HG02642 (cell line): ENCODE measurements at regions not wholly inside any gene's neighbourhood (a gene's known extent, or its start where the extent isn't known, plus 50 kb on each side); places are given as distances from the start of the nearest gene placed in this dataset.

Source experiments
- ATAC-seq: cut with Tn5 transposase; IDR thresholded peaks from one replicate; pipeline ENCODE4 v1.9.1; 2021; ENCODE audit warnings: mild to moderate bottlenecking; ENCODE audit not compliant: unreplicated experiment, poor library complexity

DNA sequence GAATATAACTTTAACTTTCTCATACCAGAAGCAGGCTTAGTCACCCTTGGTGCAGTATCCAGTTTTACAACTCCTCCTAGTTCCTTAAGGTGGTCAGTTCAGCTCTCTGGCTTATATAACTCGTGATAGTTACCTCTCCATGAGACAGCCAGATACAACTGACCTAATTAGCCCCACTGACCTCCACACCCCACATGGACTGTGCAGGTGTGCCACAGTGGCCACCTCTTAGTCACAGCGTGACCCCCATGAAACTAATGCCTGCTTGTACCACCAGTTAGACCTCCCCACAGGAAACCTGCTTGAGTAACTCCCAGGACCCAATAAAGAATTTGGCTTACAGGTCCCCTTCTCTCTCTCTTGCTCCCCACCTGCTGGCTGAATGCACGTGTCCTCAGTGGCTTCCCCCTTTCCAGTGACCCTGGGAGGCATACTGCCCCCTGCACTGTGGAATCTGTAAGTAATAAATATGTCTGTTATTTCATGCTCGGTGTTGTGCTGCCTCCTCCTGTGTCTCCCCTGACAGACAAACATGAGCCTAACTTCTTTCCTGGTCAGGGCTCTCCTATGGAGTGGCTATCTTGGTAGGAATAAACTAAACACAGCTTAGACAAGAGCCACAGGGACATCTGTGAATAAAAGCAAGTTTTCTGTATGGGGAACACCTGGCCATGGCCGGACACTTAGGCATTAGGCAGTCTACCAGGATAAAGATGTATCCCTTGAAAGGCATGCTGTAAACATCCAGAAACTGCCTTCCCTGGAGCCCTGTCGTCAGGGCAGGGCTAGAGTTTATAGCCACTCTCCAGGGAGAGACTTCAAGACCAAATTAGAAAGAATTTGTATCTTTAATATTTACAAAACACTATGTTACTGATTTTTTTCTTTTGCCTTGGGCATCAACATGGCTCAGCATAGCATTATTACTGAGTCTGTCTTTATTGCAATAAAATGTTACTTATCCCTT lies 209.7 kb upstream of the BOD1L1 start:
- ATAC-seq = no peak

DNA sequence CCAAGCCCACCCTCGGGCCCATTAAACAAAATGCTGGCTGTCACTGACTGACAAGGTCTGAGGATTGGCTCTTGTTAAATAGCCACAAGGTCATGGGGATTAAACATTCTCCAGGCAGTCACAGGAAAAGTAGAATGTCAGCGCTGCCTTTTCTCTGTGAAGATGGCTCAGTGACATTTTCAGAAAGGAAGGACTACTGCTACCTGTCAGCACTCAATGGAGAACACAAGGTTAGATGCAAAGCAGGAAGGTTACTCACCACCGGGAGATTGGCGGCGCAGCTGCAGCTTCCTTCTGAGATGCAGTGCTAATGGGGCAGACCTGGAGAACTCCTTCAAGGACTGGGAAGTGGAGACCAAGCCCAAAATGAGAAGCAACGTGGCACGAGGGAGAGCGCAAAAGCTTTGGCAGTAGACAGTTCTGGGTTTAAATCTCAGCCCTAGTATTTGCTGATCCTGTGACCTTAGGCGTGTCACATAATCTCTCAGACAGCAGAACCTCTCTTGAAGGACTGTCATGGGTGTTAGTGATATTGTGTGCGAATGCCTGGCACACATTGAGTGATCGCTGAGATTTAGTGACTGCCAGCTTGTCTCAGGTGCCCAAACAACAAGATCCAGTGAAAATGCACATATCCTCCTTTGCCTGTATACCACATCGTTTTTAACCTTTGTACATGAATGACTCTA lies 213.1 kb upstream of the BOD1L1 start:
- ATAC-seq = no peak

DNA sequence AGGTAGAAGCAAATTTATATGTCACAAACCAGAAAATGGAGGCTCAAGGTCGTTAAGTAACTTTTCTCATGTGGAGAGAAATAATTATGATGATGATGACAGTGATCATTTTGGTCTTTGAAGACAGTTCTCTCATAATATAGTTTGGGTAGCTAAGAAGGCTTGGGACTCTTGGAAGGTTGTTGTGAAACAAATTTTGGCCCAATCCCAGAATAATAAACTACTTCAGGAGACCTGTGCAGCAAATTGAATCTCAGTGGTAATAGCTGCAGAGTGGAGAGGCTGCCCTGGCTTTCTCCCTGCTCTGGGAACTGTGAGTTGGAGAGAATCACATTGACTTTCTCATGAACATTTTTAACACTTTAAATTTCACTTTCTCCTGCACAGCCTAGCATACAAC lies 217.2 kb upstream of the BOD1L1 start:
- ATAC-seq = no peak

DNA sequence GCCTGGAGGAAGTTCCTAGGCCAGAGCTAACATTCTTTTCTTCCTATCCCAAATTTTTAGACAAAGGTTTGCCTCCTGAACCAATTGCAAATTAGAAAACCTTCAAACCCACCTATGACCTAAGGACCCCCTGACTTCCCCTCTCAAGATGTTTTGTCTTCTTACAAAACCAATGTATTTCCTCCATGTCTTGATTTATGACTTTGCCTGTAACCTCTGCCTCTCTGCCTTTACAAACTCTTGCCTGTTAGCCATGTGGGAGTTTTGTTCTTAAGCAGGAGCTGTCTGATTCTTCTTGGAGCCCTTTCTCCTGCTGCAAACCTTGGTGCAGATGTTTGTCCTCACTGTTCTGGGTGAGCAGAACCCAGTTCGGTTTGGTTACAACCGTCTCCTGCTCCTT lies 222.3 kb upstream of the BOD1L1 start:
- no peak for ATAC-seq

DNA sequence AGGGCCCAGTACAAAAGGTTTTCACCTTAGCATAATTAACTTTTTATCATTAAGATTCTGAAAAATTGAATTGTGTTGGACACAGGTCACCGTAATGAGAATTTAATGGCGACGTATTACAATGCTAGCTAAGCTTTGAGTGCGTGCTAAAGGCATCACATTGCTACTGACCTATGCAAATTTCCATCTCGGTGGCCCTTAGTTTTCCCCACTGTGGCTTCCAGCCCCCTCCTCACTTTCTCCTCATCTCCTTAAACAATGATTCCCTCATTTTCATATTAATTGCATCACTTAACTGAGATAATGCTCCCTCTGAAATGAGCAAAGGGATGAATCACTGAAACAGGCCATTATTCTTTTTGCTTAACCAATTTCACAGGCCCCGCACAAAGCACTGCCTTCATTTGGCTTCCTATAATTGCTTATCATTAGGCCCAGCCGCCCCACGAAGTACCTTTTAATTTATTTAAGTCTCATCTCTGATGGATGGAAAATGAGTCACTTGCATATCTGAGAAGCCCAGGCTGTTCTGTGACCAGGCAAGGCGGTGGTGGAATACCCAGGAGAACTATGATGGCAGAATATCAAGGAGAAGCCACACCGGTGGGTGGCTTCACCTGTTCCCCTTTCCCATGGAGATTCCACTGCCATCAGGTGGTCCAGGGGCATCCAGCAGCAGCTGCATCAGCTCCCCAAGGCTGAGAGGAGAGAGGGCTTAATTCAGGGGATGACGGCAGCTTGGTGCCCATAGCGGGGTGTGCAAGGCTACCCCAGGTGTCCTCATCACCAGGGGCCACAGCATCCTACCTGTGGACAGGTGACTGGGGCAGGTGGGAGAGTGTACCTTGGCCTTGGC lies 223.8 kb upstream of the BOD1L1 start:
- no peak for ATAC-seq

DNA sequence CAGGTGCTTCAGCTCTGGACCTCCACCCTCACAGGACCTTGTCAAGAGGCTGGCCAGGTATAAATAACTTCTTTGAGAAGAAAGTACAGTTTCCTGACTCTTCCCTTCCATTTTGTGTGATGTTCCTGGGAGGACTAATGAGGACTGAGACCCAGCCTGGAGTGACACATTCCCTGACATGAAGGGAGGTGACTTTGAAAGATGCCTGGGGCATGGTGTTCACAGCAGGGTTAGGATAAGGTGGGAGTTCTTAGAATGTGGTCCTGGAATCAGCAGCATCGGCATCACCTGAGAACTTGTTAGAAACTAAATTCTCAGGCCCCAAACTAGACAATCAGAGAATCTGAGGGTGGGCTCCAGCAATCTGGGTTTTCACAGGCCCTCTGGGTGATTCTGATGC lies 224.9 kb upstream of the BOD1L1 start:
- no peak for ATAC-seq

DNA sequence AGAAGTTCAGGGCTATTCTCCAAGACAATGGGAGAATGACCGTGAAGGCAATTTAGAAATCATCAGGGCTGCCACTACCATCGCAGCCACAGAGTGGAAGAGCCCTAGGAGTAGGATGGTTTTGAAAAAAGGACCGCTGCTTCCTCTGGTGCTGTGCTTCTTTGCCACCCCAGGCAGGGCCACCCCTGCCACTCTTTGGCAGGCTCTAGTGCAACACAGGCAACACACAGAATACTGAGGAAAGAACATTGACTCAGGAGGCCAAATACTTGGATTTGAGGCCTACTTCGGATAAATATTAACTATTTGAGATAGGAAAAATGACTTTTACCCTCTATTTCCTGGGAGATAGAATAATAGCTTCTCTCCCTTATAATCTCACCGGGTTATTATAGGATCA lies 228.9 kb upstream of the BOD1L1 start:
- no peak for ATAC-seq

DNA sequence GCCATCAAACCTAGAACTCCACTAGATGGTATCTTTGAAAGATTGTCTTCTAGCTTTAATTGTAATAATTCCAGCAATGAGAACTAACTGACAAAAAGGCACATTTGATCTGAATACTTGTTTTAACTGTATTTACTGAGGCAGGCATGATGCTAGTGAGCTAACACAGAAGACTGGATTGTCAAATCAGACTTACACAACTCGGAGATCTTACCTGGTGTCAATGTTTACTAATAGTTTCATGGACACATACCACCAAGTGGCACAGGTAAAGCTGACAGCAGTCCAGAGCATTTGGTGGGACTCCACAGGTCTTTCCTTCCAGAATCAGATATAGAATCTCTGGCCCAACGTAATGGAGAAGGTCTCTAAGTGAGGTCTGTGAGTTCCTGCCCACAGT lies 229.9 kb upstream of the BOD1L1 start:
- no peak for ATAC-seq

DNA sequence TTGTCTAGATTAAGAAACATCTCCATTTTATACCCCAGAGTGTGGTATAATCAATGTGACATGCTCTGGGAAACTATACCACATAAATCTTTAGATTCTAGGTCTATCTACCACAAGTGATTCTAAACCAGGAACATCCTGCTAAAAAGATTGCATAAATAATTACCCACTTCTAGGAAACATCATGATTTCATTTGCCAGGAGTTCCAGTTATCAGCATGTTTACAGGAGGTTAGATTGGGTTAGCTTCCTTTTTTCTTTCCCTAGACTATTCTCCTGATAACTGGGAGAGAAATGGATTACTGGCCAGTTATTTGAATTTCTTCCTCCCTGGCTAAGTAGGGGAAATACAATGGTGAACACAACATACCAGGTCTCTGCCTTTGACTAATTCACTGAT lies 230.3 kb upstream of the BOD1L1 start:
- ATAC-seq = no peak

DNA sequence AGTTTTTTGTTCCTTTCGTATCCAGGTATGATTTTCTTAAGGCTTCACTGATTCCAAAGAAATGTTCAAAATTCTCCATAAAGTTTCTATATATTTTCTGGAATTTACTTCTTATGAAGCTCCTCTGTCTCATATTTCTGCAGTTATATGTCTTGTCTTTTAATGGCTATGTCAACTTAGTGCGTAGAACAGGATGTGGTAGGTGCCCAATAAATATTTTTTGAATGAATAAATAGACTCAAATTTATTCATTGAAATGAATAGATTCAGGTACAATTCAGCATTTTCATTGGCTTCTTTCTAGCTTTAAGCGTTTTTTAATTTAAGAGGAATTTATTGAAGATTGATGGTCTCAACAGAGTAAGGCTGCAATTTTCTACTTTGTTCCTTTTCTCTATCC lies 231.9 kb upstream of the BOD1L1 start:
- ATAC-seq = no peak

DNA sequence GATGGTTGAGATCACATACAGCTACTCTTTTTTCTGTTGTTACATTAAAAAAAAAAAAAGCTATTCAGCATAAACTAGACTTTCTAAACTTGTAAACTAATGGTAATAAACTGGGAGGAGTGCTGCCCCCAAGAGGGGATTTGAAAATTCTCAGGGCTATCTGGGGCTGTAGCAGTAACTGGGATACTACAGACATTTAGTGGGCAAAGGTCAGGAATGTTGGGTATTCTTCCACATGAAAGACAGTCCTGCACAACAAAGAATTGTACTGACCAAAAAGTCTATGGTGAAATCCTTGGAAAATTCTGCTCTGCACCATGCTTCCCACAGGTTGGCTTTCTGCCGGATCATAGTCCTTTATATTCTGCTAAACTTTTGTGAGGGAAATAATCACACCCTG lies 232.6 kb upstream of the BOD1L1 start:
- ATAC-seq = no peak

DNA sequence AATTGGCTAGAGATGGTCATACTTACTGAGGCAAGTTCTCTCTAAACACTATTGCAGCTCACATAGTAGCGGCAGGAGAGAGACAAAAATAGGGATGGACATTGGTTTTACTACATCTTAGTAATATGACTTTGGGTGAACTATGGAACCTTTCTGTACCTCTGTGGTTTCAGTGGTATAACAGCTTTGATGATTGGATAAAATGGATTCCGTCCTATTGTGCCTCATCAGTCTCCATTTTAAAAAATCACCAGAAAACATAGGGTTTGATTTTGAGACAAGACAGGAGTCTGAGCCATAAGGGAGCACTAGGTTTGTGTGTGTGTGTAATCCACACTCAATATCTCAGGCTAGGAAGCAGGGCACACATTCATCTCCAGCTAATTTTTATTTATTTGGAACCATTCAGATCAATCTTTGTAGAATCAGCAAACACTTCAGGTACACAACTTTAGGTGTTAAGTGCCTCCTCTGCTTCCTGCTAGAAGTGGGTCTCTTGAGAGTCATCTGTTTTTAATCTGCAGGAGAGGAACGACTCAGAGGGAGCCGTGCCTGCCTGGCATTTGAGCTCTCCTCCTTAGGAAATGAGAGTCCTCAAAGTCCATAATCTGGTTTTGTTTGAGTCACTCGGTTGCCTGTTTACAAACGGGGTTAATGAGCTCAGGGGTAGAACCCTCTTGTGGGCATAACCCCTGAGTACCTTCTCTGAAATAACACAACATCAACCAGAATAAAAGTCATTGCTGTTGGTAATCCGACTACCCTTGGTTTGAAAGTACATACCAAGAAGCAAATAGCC lies 238.5 kb upstream of the BOD1L1 start:
- ATAC-seq = no peak

DNA sequence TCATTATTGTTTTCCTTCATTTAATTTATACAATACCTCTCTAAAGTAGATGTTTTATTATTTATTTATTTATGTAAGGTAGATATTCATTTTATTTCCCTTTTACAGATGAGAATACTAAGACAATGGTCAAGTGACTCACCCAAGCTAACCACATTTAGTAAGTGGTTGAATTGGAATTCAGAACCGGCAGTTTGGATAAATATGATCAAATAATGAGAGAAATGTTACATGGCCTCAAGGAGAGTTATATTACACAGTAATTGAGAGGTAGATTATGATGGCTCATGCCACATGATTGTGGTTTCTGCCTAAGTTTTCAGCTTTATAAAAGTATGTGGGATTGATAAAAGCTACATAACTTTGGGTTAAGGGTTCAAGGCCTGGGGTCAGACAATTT lies 239.4 kb upstream of the BOD1L1 start:
- ATAC-seq = no peak

DNA sequence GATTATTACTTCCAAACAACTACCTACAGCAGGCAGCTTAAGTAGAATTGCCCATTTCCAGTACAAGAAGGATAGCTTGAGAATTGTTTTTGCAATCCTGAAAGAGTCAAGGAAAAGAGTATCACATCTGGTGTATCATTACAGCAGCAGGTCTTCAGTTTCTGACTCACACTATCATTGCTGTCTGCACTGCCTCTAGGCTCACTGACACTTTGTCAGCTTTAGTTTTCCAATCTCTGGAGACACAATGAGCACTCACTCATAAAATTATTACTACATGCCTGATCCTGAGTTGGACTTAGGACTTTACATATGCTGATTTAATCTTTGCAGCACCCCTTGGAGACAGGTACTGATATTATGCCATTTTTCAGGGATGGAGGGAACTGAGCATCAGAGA lies 244.6 kb upstream of the BOD1L1 start:
- ATAC-seq = no peak

DNA sequence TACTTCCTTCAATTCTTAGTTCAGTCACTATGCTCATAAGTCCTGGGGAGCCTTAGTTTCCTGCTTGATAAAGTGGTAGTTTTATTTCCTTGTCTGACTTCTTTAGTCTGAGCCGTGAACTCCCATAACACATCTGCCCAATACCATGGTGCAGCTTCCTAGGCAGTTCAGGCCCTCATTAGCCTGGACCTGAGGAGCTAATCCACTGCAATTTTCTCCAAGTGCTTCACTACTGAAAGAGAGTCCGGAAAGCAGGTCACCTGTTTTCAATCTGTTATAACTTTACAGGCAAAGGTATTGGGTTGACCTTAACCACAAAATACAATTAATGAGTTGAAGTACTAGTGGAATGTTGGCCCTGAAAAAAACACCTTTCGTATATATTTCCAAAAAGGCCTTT lies 245.4 kb upstream of the BOD1L1 start:
- ATAC-seq = no peak

DNA sequence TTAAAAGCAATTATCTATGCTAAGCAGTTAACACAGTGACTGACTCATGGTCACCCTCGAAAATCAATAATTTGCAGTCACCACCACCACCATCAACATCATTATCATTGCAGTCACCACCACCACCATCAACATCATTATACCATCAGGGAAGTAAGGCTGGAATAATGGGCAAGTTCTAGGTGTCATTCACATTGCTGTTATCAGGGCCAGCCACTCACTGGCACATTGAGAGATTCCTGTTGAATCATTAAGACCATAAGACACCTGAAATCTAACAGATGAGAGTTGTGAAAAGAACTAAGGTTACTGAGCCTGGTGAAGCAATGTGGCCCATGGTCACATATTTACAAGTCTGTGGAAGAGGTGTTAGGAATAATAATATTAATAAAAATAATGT lies 247.7 kb upstream of the BOD1L1 start:
- ATAC-seq = no peak

DNA sequence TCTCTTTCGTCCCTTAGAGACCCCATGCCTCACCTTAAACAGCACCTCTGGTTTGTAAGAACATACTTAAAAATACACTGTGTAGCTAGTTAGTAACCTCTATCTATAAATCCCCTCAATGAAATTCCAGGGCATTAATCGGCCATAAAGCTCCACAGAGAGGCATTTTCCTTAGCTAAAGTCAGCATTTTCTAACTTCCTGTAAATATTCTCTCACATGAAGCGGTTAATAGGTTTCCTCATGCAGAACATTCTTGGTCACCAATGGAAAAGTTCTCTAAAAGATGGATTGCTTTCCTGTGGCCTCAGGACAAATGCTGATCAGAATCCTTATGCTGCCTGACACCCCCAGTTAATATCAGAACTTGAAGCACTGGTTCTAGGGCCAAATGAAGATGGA lies 248.6 kb upstream of the BOD1L1 start:
- no peak for ATAC-seq

DNA sequence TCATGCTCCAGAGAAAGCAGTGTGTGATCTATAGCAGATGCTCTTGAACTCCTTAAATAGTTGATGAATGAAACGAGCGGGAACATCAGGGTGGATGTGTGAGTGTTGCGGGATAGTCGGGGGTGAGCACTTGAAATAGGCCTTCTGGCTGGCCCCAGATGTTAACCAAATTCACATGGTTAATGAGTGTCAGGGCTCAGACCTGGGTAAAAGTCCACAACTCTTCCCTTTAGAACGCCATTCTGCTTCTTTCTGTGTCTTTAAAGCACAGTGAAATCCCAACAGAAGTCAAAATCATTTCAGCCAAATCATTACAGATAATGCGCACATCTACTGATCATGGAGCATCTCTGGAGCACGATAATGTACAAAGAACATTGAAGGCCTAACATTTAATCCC lies 249.4 kb upstream of the BOD1L1 start:
- no peak for ATAC-seq

DNA sequence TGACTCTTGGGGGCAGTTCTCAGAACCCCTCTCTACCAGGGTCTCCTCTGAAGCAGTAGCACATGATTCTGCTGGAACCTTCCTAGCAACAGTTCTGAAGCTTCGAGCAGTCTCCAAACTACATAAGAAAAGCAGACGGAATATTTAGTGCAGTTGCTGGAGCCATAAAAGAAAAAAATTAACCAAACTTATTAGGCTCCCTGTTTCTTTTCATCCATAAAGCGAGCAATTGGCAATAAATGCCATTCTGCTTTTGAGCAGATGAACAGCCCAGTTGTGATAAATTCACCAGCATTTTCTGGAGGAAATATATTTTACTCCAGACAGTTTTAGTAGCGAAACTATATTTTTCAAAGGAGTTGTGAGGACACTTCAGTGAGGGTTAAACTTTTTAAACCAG lies 250.1 kb upstream of the BOD1L1 start:
- no peak for ATAC-seq

DNA sequence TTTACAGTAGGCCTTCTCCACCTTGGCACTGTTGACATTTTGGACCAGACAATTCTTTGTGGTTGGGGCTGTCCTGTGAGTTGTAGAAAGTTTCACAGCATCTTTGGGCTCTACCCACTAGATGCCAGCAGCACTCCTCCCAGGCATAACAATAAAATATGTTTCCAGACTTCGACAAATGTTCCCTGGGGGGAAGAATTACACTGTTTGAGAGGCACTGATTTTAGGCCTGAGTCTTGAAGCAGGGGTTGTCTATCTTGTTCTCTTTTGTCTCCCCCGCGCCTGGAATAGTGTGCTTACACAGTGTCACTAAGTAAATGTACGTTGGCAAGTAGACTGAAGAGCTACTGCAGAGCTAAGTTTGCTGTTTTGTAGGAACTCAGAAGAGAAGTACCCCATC lies 254.4 kb upstream of the BOD1L1 start:
- ATAC-seq = no peak
